NCI-H1105 treated with DMSO at 0.1 percent for 48 hours (cell line): ENCODE measurements at regions not wholly inside any gene's neighbourhood (a gene's known extent, or its start where the extent isn't known, plus 50 kb on each side); places are given as distances from the start of the nearest gene placed in this dataset.

Experiments used
- DNase-seq: peaks from one replicate; lab custom pipeline; 2025; lab: John Stamatoyannopoulos, UW

- DNase-seq: no peak
Measured at GRCh38 chr17:83144421-83145357, 65.3 kb downstream of the METRNL start.

GRCh38 chr17:83145358-83145738, 65.9 kb downstream of the METRNL start:
- DNase-seq: no peak

GRCh38 chr17:83145831-83146230, 66.4 kb downstream of the METRNL start:
- no peak for DNase-seq

- DNase-seq: no peak
Measured at GRCh38 chr17:83146347-83146746, 66.9 kb downstream of the METRNL start.

GRCh38 chr17:83147280-83147679, 67.9 kb downstream of the METRNL start:
- DNase-seq: no peak

GRCh38 chr17:83148317-83149028, 69.1 kb downstream of the METRNL start:
- no peak for DNase-seq

- no peak for DNase-seq
Measured at GRCh38 chr17:83149029-83149725, 69.8 kb downstream of the METRNL start.

- no peak for DNase-seq
Measured at GRCh38 chr17:83149761-83150251, 70.4 kb downstream of the METRNL start.

GRCh38 chr17:83150369-83151055, 71.1 kb downstream of the METRNL start:
- no peak for DNase-seq

GRCh38 chr17:83151056-83151441, 71.6 kb downstream of the METRNL start:
- DNase-seq: no peak

GRCh38 chr17:83151442-83152226, 72.2 kb downstream of the METRNL start:
- no peak for DNase-seq

GRCh38 chr17:83152227-83152744, 72.9 kb downstream of the METRNL start:
- no peak for DNase-seq

GRCh38 chr17:83152745-83153611, 73.6 kb downstream of the METRNL start:
- no peak for DNase-seq

GRCh38 chr17:83153681-83154310, 74.4 kb downstream of the METRNL start:
- no peak for DNase-seq

GRCh38 chr17:83154311-83155127, 75.1 kb downstream of the METRNL start:
- no peak for DNase-seq

- DNase-seq: no peak
Measured at GRCh38 chr17:83155128-83156121, 76.0 kb downstream of the METRNL start.

- no peak for DNase-seq
Measured at GRCh38 chr17:83156408-83156807, 77.0 kb downstream of the METRNL start.
